ENCODE measurements at regions not wholly inside any gene's neighbourhood (a gene's known extent, or its start where the extent isn't known, plus 50 kb on each side); places are given as distances from the start of the nearest gene placed in this dataset.

DNA sequence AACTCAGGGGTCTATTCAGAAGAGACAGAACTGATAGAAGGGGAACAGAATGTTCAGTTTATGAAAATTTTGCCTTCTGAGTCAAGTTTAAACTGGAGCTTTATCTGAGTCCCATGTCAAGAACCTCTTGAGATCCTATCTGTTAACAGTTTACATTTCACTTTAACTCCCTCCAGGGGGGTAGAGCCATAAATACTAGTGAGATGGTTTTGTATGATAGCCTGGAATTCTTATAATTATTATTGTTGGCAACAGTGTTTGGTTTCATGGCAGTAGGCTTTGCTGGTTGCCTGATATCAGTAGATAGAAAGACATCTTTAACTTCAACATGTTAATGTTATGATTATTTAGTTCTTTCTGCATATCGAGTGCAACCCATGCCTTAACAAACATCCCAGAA, 498.5 kb downstream of the INSC start:
- TF ChIP-seq CTCF (IDR thresholded peaks at IDR 0.05; ENCODE audit: poor library complexity) (no peak), EZH2 (IDR thresholded peaks at IDR 0.05; ENCODE audit: borderline replicate concordance) (no peak), EZH2phosphoT487 (IDR thresholded peaks at IDR 0.05; ENCODE audit: low read depth, severe bottlenecking, unreplicated experiment) (no peak)
